ENCODE measurements at regions not wholly inside any gene's neighbourhood (a gene's known extent, or its start where the extent isn't known, plus 50 kb on each side); places are given as distances from the start of the nearest gene placed in this dataset.
"Not testable (repeated sequence)": the region's sequence is repeated elsewhere in the genome, so short reads cannot be mapped to it uniquely, and the experiment has no call there.

DNA sequence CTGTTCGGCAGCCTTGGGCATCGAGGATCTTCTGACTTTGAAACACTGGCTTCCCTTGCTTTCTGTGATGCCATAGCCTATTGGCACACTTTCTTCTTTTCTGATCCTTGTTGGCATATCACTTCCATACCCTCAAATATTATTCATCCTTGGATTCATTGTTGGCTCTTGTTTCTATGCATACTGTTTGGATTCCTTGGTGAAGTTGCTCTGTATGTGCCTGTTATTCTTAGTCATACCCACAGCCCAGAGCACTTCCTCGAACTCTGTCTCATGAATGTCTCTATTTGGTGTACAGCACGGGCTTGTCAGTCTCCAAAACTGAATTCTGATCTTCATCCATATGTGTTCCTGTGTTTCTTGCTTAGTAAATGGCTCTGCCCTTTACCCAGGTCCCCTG, 63.6 kb downstream of the NPIPB11 start:
- 87% methylated on average over 4 of the region's 4 CpGs for WGBS
- H3K4me3 ChIP-seq (ENCODE audit: low read length); DNase-seq; H3K9me3 ChIP-seq (ENCODE audit: control insufficient read depth, low read length); H3K27ac ChIP-seq (ENCODE audit: low read length); intact Hi-C loops (cut with DNase I); ATAC-seq; H3K4me1 ChIP-seq (ENCODE audit: control insufficient read depth, insufficient read depth, low read length); H3K27me3 ChIP-seq (ENCODE audit: control insufficient read depth, insufficient read depth): not testable (repeated sequence)

DNA sequence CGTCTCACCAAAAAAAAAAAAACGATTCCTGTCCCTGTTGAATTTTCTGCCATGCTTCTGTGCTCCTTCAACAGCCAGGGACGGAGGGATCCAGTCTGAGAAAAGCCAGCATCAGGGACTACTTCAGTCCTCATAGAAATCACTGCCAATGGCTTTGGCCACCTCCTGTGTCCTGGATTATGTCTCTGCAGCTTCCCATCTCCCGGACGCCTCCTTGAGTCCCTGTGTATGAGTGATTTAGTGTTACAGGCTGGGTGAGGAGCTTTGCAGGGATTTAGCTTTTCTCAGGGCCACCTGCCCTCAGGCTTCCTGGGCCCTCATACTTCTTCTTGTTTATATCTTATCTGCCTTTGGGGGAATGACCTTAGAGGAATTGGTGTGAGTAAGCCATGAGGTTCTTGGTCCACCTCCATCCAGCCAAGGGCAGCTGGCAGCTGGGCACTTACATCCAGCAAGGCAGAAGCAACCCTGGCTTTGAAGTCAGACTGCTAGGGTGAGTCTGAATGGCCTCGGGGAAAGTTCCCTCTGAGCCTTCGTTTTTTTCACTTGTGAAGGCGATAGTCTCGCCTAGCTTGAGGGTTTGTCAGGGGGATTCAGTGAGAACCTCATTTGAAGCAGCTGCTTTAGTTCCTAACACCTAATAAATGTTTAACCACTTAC, 65.6 kb downstream of the NPIPB11 start:
- H3K27ac ChIP-seq (ENCODE audit: low read length); H3K9me3 ChIP-seq (ENCODE audit: control insufficient read depth, low read length); H3K4me3 ChIP-seq (ENCODE audit: low read length); H3K4me1 ChIP-seq (ENCODE audit: control insufficient read depth, insufficient read depth, low read length); intact Hi-C loops (cut with DNase I); H3K27me3 ChIP-seq (ENCODE audit: control insufficient read depth, insufficient read depth): not testable (repeated sequence)
- DNase-seq (peak in 1 of 3 donors; percentile 32), ATAC-seq (peak in 1 of 2 donors; percentile 35)
- 72% methylated on average over 9 of the region's 9 CpGs for WGBS

DNA sequence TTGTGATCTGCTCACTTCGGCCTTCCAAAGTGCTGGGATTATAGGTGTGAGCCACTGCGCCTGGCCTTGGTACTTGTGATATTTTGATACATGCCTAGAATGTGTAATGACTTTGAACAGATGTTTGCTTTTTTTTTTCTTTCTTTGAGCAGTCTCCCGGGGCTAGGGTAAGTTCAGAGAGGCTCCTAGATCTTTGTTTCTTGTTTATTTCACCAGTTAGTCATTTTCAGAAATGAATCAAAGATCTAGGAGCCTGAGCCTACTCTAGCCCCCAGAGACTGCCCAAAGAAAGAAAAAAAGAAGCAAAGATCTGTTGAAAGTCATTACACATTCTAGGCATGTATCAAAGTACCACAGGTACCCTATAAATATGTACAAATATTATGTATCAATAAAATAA, 66.3 kb downstream of the NPIPB11 start:
- 83% methylated on average over 3 of the region's 3 CpGs for WGBS
- H3K27me3 ChIP-seq (ENCODE audit: control insufficient read depth, insufficient read depth); H3K4me1 ChIP-seq (ENCODE audit: control insufficient read depth, insufficient read depth, low read length); H3K27ac ChIP-seq (ENCODE audit: low read length); H3K4me3 ChIP-seq (ENCODE audit: low read length); H3K9me3 ChIP-seq (ENCODE audit: control insufficient read depth, low read length); intact Hi-C loops (cut with DNase I); ATAC-seq; DNase-seq: not testable (repeated sequence)

DNA sequence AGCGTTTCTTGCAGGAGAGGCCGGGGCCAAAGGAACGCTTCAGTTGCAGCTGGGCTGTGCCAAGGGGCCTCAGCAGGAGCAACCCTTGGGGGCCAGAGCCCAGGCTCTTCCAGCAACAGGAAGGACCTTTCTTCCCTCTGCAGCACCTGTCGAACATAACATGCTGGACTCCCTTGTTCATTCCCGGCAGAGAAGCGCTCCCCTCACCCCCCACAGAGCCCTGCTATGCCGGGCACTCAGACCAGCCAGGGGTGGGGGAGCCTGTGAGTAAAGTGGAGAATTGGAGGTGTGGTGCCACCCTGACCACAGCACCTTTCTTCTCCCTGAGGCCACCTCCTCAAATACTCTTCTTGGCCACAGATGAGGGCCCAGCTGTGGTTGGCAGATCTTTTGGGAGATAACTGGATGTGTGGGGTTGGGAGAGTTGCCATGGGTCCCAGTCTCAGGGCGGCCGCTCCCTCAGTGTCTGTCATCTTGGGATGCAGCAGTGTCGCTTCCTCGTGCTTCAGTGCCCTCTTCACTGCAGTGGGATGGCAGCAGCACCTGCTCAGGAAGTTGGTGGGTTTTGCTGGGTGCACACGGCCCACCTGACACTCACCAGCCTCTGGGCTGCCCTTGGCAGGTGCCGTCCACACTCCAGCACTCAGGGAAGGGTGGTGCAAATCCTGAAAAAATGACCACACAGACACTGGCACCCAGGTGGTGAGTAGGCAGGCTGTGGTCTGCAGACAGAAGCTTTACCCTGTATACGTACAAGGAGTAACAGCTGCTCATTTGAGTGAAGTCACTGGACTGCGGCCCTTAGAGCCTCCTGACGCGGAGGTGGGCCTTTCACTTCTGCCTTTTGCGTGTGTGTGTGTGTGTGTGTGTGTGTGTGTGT, 67.5 kb downstream of the NPIPB11 start:
- H3K9me3 ChIP-seq (ENCODE audit: control insufficient read depth, low read length); H3K4me3 ChIP-seq (ENCODE audit: low read length); H3K4me1 ChIP-seq (ENCODE audit: control insufficient read depth, insufficient read depth, low read length); intact Hi-C loops (cut with DNase I); DNase-seq; H3K27me3 ChIP-seq (ENCODE audit: control insufficient read depth, insufficient read depth); ATAC-seq; H3K27ac ChIP-seq (ENCODE audit: low read length): not testable (repeated sequence)
- 87% methylated on average over 18 of the region's 18 CpGs for WGBS

DNA sequence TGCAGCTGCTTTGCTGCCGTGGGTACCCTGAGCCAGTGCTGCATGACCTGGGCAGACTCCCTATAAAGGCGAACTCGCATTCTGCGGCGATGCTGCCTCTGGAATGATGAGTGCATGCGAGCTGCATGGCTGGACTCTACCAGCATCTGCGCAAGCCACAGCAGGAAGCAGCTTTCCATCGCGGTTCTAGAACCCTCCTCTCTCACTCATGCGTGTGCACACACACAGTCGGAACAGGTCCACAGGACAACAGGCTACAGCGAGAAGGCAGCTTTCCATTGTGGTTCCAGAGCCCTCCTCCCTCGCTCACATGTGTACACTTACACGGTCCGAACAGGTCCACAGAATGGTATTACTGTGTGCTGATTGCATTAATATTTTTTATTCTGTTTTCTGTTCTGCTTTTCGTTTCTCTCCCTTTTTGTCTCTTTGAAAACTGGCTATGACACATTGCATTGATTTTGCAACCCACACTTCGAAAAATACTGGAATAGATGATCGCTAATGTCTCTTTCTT, 69.1 kb downstream of the NPIPB11 start:
- H3K27ac ChIP-seq (ENCODE audit: low read length); H3K4me3 ChIP-seq (ENCODE audit: low read length); H3K4me1 ChIP-seq (ENCODE audit: control insufficient read depth, insufficient read depth, low read length); H3K27me3 ChIP-seq (ENCODE audit: control insufficient read depth, insufficient read depth); ATAC-seq; intact Hi-C loops (cut with DNase I); DNase-seq; H3K9me3 ChIP-seq (ENCODE audit: control insufficient read depth, low read length): not testable (repeated sequence)
- 91% methylated on average over 18 of the region's 18 CpGs for WGBS

DNA sequence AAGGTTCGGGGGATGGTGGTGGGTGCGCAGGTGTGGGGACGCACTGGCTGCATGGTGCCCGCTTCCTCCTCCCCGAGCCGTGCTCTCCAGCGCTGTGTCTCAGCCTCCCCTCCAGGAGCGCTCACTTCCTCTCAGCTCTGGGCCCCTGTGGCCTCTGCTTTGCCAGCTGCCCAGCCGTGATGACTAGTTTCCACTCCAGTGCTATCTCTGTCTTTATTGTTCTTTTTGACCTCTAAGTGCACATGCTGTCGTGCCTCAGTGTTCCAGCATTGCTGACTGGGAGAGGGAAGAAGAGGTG, 71.0 kb downstream of the NPIPB11 start:
- DNase-seq; H3K4me1 ChIP-seq (ENCODE audit: control insufficient read depth, insufficient read depth, low read length); H3K9me3 ChIP-seq (ENCODE audit: control insufficient read depth, low read length); intact Hi-C loops (cut with DNase I); H3K27me3 ChIP-seq (ENCODE audit: control insufficient read depth, insufficient read depth); H3K4me3 ChIP-seq (ENCODE audit: low read length); H3K27ac ChIP-seq (ENCODE audit: low read length): not testable (repeated sequence)
- ATAC-seq = peak; percentile 44 to 53
- WGBS = 72% methylated on average over 10 of the region's 10 CpGs

DNA sequence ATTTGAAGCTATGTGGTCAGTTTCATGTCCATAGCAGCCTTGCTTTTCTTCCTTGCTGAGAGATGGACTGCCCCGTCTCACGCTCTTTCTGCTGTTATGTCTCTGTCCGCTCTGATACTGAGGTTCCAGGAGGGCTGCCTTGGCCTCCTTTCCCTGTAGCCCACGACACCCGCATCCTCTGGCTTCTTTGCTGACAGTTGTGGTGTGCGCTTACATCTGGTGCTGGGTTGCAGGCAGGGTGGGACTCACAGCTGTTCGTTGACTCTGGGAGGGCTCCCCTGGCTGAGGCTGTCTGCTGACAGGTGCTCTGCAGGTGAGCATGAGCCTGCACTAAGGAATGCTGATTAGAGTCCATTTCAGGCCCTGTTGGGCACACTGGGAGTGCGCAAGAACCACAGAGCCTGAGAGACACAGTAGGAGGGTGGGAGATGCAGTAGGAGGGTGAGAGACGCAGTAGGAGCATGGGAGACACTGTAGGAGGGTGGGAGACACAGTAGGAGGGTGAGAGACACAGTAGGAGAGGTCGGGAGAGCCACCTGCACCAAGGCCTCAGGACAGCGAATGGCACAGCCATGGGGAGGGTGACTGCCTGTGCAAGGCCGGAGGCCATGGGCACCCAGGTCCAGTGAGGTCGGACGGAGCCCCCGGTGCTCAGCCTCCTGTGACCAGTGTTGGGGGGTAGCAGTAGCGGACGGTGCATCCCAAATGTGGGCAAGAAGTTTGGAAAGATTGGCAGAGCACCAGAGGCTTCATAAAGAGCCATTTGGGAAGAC, 71.5 kb downstream of the NPIPB11 start:
- H3K4me3 ChIP-seq (ENCODE audit: low read length); intact Hi-C loops (cut with DNase I); H3K27me3 ChIP-seq (ENCODE audit: control insufficient read depth, insufficient read depth); H3K27ac ChIP-seq (ENCODE audit: low read length); H3K9me3 ChIP-seq (ENCODE audit: control insufficient read depth, low read length); H3K4me1 ChIP-seq (ENCODE audit: control insufficient read depth, insufficient read depth, low read length): not testable (repeated sequence)
- 90% methylated on average over 17 of the region's 17 CpGs for WGBS
- ATAC-seq (peak; percentile 7 to 31), DNase-seq (peak in 1 of 3 donors; percentile 50)

DNA sequence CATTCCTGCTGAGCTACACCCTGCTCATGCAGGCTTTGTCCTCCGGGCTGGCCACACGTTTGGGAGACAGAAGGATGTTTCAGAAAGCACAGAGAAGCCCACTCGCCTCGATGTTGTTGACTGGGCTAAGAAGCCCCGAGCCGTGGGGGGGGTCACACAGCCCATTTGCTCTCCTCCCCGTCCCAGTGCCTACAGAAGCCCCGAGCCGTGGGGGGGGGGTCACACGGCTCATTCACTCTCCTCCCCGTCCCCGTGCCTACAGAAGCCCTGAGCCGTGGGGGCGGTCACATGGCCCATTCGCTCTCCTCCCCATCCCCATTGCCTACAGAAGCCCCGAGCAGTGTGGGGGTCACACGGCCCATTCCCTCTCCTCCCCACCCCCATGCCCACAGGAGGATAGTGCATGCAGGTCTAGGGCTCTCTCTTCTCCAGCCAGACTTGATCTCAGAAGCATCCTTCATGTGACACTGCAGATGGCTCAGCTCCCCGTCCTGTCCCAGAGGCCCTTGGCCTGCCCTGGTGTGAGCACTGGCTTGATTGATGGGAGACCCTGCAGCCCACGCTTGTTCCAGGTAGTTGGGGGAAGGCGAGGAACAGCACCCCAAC, 72.9 kb downstream of the NPIPB11 start:
- intact Hi-C loops (cut with DNase I) = not testable (repeated sequence)

DNA sequence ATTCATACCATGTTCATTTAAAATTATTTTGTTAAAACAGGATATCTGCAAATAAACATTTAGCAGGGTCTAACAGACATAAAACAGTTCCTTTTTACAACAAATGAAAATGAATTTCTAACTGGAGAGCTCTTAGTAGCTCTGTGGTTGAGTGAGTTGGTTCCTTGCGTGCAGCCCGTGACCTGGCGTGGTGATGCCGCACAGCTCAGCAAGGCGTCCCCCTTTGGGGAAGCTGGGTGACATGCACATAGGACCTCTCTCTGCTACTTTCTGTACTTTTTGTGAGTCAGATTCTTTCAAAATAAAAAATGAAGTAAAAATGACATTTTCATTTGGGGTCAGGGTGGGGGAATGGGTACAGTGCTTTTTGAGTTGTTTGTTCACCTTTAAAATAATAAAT, 75.9 kb downstream of the NPIPB11 start:
- 98% methylated on average over 5 of the region's 5 CpGs for WGBS
- H3K27me3 ChIP-seq (ENCODE audit: control insufficient read depth, insufficient read depth); H3K9me3 ChIP-seq (ENCODE audit: control insufficient read depth, low read length); H3K4me3 ChIP-seq (ENCODE audit: low read length); H3K27ac ChIP-seq (ENCODE audit: low read length); ATAC-seq; H3K4me1 ChIP-seq (ENCODE audit: control insufficient read depth, insufficient read depth, low read length); DNase-seq; intact Hi-C loops (cut with DNase I): not testable (repeated sequence)

More for the DNA sequence above, 72.9 kb downstream of the NPIPB11 start:
- not testable (repeated sequence) for H3K4me3 ChIP-seq (ENCODE audit: low read length); H3K4me1 ChIP-seq (ENCODE audit: control insufficient read depth, insufficient read depth, low read length); ATAC-seq; H3K27me3 ChIP-seq (ENCODE audit: control insufficient read depth, insufficient read depth); DNase-seq; H3K9me3 ChIP-seq (ENCODE audit: control insufficient read depth, low read length); H3K27ac ChIP-seq (ENCODE audit: low read length)
- 88% methylated on average over 20 of the region's 20 CpGs for WGBS

DNA sequence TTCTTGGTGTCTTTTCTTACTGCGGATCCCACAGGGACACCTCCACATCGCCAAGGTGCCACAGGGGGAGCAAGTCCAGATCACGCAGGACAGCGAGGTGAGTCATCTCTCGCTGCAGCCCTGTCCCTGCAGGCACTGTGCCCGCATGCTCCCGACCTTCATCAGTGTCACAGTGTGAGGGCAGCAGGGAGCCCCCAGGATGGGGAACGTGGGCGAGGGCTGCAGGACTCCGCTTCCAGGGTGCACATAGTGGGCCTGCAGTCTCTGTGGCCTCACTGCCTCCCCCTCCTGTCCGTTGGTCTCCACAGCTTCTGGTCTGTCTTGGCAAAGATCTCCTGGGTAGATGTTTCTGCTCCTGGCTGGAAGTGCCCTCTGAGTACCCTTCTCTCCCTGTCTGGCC, 78.0 kb downstream of the NPIPB11 start:
- H3K9me3 ChIP-seq (ENCODE audit: control insufficient read depth, low read length); H3K4me3 ChIP-seq (ENCODE audit: low read length); DNase-seq; H3K4me1 ChIP-seq (ENCODE audit: control insufficient read depth, insufficient read depth, low read length); ATAC-seq; intact Hi-C loops (cut with DNase I); H3K27me3 ChIP-seq (ENCODE audit: control insufficient read depth, insufficient read depth); H3K27ac ChIP-seq (ENCODE audit: low read length): not testable (repeated sequence)
- WGBS = 82% methylated on average over 11 of the region's 11 CpGs

All from right cardiac atrium (tissue), 5 donors.